AG04450 (cell line): ENCODE measurements at regions not wholly inside any gene's neighbourhood (a gene's known extent, or its start where the extent isn't known, plus 50 kb on each side); places are given as distances from the start of the nearest gene placed in this dataset.
"Not testable (repeated sequence)": the region's sequence is repeated elsewhere in the genome, so short reads cannot be mapped to it uniquely, and the experiment has no call there.

Experiments used
- CTCF ChIA-PET: fragments of 300-600, 350-600 bp; formaldehyde crosslinking; extraction: SDS; loops from one replicate; lab custom pipeline; 2022; ENCODE audit warnings: antibody characterized with exemption, inconsistent platforms; lab: Charles Lee
- POLR2A ChIA-PET: fragments of 350-600 bp; formaldehyde crosslinking; extraction: SDS; loops from one replicate; lab custom pipeline; 2021; ENCODE audit warnings: antibody characterized with exemption, inconsistent platforms; lab: Yijun Ruan, JAX
- DNase-seq: peaks from one replicate; pipeline ENCODE4 v3.0.0-alpha.2; 2011; ENCODE audit warnings: low read depth, low spot score
- H3K27ac ChIP-seq: one replicate; pipeline ENCODE4 v1.5.1; 2012; ENCODE audit warnings: low read depth, low read length, control low read depth
- H3K27me3 ChIP-seq: one replicate; pipeline ENCODE4 v1.6.0; 2012; ENCODE audit warnings: low read length; ENCODE audit not compliant: control insufficient read depth, insufficient read depth
- H3K4me3 ChIP-seq: 2 replicates; pipeline ENCODE4 v1.5.1; 2011; ENCODE audit warnings: mild to moderate bottlenecking, low read depth, low read length, control low read depth
- H3K9me3 ChIP-seq: 2 replicates; pipeline ENCODE4 v1.5.1; 2012; ENCODE audit warnings: low read length; ENCODE audit not compliant: control insufficient read depth, insufficient read depth
- TF ChIP-seq, protein P1 (sequence below): IDR thresholded peaks from 2 replicates; pipeline ENCODE4 v1.5.1; 2011; ENCODE audit warnings: low read depth, low read length, control low read depth, inconsistent platforms

DNA sequence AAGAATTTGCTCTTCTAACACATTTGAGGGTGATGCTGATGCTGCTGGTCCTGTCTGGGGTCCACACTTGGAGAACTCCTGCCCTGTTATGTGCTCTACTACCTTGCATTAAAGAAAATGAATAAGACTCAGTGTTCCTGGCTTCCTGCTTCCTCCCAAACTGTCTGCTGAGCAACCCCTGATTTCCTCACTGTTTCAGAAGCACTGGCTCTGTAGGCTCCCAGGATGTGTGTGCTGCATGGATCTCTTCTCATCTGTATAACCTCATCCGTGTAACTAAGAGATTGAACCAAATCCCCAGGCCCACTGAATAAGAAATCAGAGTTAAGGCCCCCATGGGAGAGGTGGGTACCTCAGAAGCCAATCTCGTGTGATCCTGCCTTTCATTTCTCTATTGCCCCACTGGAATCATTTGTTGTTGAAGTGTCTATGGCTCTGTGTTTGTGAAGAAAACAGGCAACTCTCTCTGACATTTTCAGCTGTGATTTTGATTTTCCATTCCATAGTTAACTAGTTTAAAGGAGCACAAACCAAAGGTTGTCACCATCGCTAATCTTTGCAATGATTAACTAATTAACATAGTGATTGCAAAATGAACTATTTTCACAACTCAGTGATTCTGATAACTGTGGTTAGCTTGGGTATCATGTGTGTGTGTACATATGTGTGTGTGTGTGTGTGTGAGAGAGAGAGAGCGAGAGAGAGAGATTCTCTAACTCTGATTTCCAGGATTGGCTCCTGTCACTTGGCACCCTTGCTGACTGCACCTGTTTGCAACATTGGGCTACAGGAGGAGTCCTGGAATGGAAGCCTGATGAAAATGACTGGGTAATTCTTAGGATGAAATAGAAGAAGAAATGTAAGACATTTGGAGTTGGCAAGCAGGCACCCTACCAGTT lies 196.2 kb downstream of the SLC38A4 start:
- Histone ChIP-seq H3K27me3 (no peaks in the 10 kb centered on the region), H3K27ac (no peak overlapping the region), H3K9me3 (no peaks in the 10 kb centered on the region), H3K4me3 (no peak overlapping the region)
- TF ChIP-seq, protein P1, sequence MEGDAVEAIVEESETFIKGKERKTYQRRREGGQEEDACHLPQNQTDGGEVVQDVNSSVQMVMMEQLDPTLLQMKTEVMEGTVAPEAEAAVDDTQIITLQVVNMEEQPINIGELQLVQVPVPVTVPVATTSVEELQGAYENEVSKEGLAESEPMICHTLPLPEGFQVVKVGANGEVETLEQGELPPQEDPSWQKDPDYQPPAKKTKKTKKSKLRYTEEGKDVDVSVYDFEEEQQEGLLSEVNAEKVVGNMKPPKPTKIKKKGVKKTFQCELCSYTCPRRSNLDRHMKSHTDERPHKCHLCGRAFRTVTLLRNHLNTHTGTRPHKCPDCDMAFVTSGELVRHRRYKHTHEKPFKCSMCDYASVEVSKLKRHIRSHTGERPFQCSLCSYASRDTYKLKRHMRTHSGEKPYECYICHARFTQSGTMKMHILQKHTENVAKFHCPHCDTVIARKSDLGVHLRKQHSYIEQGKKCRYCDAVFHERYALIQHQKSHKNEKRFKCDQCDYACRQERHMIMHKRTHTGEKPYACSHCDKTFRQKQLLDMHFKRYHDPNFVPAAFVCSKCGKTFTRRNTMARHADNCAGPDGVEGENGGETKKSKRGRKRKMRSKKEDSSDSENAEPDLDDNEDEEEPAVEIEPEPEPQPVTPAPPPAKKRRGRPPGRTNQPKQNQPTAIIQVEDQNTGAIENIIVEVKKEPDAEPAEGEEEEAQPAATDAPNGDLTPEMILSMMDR = no peak
- ChIA-PET POLR2A (no interaction called here), CTCF (no interaction called here)
- no peak for DNase-seq

DNA sequence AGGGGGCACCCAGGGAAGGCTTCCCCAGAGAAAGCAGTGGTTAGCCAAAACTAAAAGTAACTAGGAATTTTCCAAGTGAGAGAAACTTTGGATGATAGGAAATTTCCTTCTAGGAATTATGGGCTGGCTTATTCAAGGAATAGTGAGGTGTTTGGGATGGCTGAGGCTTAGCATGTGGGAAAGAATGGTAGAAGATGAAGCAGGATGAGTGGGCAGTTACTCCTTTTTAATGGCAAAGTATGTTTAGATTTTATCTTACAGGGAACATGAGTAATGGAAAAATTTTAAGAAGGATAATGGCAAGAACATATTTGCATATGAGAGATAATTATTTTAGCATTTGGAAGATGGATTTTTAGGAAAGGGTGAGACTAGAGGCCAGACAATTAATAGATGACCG lies 197.6 kb downstream of the SLC38A4 start:
- no peaks in the 10 kb centered on the region for H3K9me3 ChIP-seq
- DNase-seq = no peak
- H3K4me3 ChIP-seq = no peak overlapping the region
- H3K27ac ChIP-seq = no peak overlapping the region
- H3K27me3 ChIP-seq = no peaks in the 10 kb centered on the region
- ChIA-PET CTCF (no interaction called here), POLR2A (no interaction called here)
- TF ChIP-seq, protein P1 = no peak

DNA sequence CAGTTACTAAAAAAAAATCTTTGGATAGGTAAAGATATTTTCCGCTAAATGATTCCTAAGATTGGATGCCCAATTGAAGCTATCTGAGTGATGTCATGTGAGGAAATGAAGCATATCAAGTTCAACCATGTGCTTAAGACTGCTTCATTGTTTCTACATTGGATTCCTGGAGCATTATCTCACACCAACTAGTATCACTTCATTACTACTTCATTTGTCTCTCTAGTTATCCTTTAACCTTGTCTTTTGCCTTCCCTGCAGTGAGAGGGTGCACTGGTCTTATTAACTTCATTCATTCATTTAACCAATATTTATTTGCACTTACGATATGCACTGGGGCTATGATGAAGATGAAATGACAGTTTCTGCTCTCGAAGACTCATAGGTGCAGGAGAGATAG lies 198.1 kb downstream of the SLC38A4 start:
- POLR2A ChIA-PET = no interaction called here
- CTCF ChIA-PET = no interaction called here
- Histone ChIP-seq H3K9me3 (no peaks in the 10 kb centered on the region), H3K27me3 (no peaks in the 10 kb centered on the region), H3K27ac (no peak overlapping the region), H3K4me3 (no peak overlapping the region)
- TF ChIP-seq, protein P1 = no peak
- DNase-seq = no peak

DNA sequence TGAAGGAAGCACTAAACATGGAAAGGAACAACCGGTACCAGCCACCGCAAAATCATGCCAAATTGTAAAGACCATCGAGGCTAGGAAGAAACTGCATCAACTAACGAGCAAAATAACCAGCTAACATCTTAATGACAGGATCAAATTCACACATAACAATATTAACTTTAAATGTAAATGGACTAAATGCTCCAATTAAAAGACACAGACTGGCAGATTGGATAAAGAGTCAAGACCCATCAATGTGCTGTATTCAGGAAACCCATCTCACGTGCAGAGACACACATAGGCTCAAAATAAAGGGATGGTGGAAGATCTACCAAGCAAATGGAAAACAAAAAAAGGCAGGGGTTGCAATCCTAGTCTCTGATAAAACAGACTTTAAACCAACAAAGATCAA lies 206.3 kb downstream of the SLC38A4 start:
- H3K9me3 ChIP-seq, CTCF ChIA-PET, POLR2A ChIA-PET, H3K27ac ChIP-seq, H3K27me3 ChIP-seq, H3K4me3 ChIP-seq, DNase-seq: not testable (repeated sequence)

DNA sequence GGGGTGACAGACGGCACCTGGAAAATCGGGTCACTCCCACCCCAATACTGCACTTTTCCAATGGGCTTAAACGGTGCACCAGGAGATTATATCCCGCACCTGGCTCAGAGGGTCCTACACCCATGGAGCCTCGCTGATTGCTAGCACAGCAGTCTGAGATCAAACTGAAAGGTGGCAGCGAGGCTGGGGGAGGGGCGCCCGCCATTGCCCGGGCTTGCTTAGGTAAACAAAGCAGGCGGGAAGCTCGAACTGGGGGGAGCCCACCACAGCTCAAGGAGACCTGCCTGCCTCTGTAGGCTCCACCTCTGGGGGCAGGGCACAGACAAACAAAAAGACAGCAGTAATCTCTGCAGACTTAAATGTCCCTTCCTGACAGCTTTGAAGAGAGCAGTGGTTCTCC lies 208.1 kb downstream of the SLC38A4 start:
- CTCF ChIA-PET, H3K27me3 ChIP-seq, H3K27ac ChIP-seq, POLR2A ChIA-PET, DNase-seq, H3K9me3 ChIP-seq, H3K4me3 ChIP-seq: not testable (repeated sequence)

DNA sequence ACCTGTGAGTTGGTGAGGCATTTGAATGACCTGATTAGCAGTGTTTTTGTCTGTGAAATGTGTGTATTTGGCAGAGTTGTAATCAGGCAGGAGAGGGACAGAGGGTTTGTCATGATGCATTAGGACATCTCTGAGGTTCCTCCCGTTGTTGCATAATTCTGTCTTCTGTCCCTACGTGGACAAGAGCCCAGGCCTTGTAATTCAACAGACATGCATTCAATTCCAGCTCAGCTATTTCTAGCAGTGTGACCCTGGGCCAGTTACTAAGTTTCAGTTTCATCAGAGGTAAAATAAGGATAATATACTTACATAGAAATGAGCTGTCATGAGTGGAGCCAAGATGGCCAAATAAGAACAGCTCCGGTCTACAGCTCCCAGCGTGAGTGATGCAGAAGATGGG lies 208.6 kb downstream of the SLC38A4 start:
- Histone ChIP-seq H3K4me3 (no peak overlapping the region), H3K27me3 (no peaks in the 10 kb centered on the region), H3K9me3 (peaks cover 5% of the 10 kb centered on the region; the same call in 1 of the 2 replicates), H3K27ac (no peak overlapping the region)
- TF ChIP-seq, protein P1 = no peak
- ChIA-PET CTCF (no interaction called here), POLR2A (no interaction called here)
- no peak for DNase-seq
